H1 (cell line): ENCODE measurements at regions not wholly inside any gene's neighbourhood (a gene's known extent, or its start where the extent isn't known, plus 50 kb on each side); places are given as distances from the start of the nearest gene placed in this dataset.

Experiments used
- CTCF ChIA-PET: fragments of 300-600 bp; sonication (Branson Sonifier 250); formaldehyde crosslinking; loops from one replicate; lab custom pipeline; 2021; ENCODE audit not compliant: partially characterized antibody; lab: Charles Lee
- POLR2A ChIA-PET: fragments of 300-600 bp; sonication (Branson Sonifier 250); formaldehyde crosslinking; loops from one replicate; lab custom pipeline; 2021; ENCODE audit warnings: inconsistent platforms; ENCODE audit not compliant: partially characterized antibody; lab: Charles Lee
- DNase-seq, 2 experiments: peaks; one replicate each; pipeline versions ENCODE4 v3.0.0 to v3.0.0-alpha.2; 2010 to 2022; ENCODE audit warnings: low spot score in 2 of 2, low read depth in 1 of 2, mixed read lengths in 1 of 2
- FAIRE-seq: peaks from 2 replicates; lab custom pipeline; 2011; peaks lifted over from hg19 to GRCh38; lab: Jason Lieb, UNC
- H2AFZ ChIP-seq: 2 replicates; pipeline ENCODE4 v1.8.1; 2012; ENCODE audit warnings: low read length, inconsistent platforms
- H2AK5ac ChIP-seq: 2 replicates; pipeline ENCODE4 v1.6.1; 2013; ENCODE audit warnings: low read depth, low read length
- H2BK120ac ChIP-seq: replicated peaks from 2 replicates; pipeline ENCODE3; 2013; ENCODE audit warnings: low read depth, low read length, inconsistent platforms
- H2BK12ac ChIP-seq: 2 replicates; pipeline ENCODE4 v1.6.1; 2013; ENCODE audit warnings: low read depth, low read length
- H2BK15ac ChIP-seq: 2 replicates; pipeline ENCODE4 v1.6.1; 2013; ENCODE audit warnings: low read length
- H2BK20ac ChIP-seq: 2 replicates; pipeline ENCODE4 v1.6.1; 2013; ENCODE audit warnings: low read length
- H2BK5ac ChIP-seq: 2 replicates; pipeline ENCODE4 v1.6.1; 2013; ENCODE audit warnings: low read depth, low read length
- H3K14ac ChIP-seq: 2 replicates; pipeline ENCODE4 v1.6.1; 2013; ENCODE audit warnings: inconsistent platforms; ENCODE audit not compliant: insufficient read length
- H3K18ac ChIP-seq: 2 replicates; pipeline ENCODE4 v1.6.1; 2013; ENCODE audit warnings: low read length; ENCODE audit errors: extremely low read depth
- H3K23ac ChIP-seq: 2 replicates; pipeline ENCODE4 v1.6.1; 2013; ENCODE audit warnings: inconsistent platforms; ENCODE audit not compliant: insufficient read length
- H3K23me2 ChIP-seq: 2 replicates; pipeline ENCODE4 v1.6.1; 2013; ENCODE audit warnings: low read depth, low read length
- H3K27ac ChIP-seq: 2 replicates; pipeline ENCODE4 v1.6.1; 2011; ENCODE audit warnings: low read depth, low read length, inconsistent platforms
- H3K27me3 ChIP-seq, 4 experiments: replicated peaks in 1 of 4; 1 replicate in 1 of 4; 2 replicates in 3 of 4; pipeline versions ENCODE4 v1.6.1 to v1.8.1; 2011 to 2013; ENCODE audit warnings: low read length in 3 of 4, mild to moderate bottlenecking in 3 of 4, inconsistent platforms in 2 of 4, mixed read lengths in 2 of 4, moderate library complexity in 1 of 4; ENCODE audit not compliant: control insufficient read depth in 3 of 4, insufficient read depth in 3 of 4; ENCODE audit errors: extremely low read depth in 1 of 4
- H3K36me3 ChIP-seq, 4 experiments: 2 replicates each; pipeline versions ENCODE4 v1.6.1 to v1.8.1; 2011 to 2013; ENCODE audit warnings: mild to moderate bottlenecking in 4 of 4, low read length in 3 of 4, moderate library complexity in 2 of 4, control low read depth in 1 of 4, inconsistent platforms in 1 of 4; ENCODE audit not compliant: insufficient read depth in 4 of 4, control insufficient read depth in 2 of 4
- H3K4ac ChIP-seq: replicated peaks from 2 replicates; pipeline ENCODE3; 2013; ENCODE audit warnings: low read length, low read depth, mixed read lengths, inconsistent platforms; ENCODE audit not compliant: insufficient read length
- H3K4me1 ChIP-seq, 4 experiments: replicated peaks in 1 of 4; 1 replicate in 1 of 4; 2 replicates in 3 of 4; pipeline versions ENCODE4 v1.6.1 to v1.8.1; 2011 to 2013; ENCODE audit warnings: low read length in 3 of 4, inconsistent platforms in 2 of 4, mixed read lengths in 1 of 4; ENCODE audit not compliant: insufficient read depth in 4 of 4, control insufficient read depth in 3 of 4
- H3K4me2 ChIP-seq, 2 experiments: 2 replicates each; pipeline versions ENCODE4 v1.6.1 to v1.8.1; 2011 to 2013; ENCODE audit warnings: low read depth in 2 of 2, low read length in 2 of 2, control low read depth in 1 of 2, inconsistent platforms in 1 of 2, mild to moderate bottlenecking in 1 of 2; ENCODE audit not compliant: insufficient read depth in 1 of 2
- H3K4me3 ChIP-seq, 4 experiments: fragments of 200-600, 300-600 bp in 1 of 4; sonication (generic), shearing (Covaris generic), sonication (Bioruptor Twin) in 1 of 4; 2 replicates each; pipeline versions ENCODE4 v1.5.1 to v1.8.1; 2011 to 2016; ENCODE audit warnings: low read length in 4 of 4, low read depth in 3 of 4, control low read depth in 2 of 4, inconsistent platforms in 2 of 4, mild to moderate bottlenecking in 2 of 4, mixed read lengths in 1 of 4, moderate library complexity in 1 of 4; ENCODE audit not compliant: insufficient read depth in 2 of 4; ENCODE audit errors: extremely low read depth in 1 of 4
- H3K56ac ChIP-seq: replicated peaks from 2 replicates; pipeline ENCODE3; 2013; ENCODE audit warnings: low read depth, mild to moderate bottlenecking, mixed read lengths, low read length, inconsistent platforms; ENCODE audit not compliant: insufficient read length
- H3K79me1 ChIP-seq: 2 replicates; pipeline ENCODE4 v1.6.1; 2013; ENCODE audit warnings: low read depth, low read length, control low read depth
- H3K79me2 ChIP-seq, 2 experiments: 2 replicates each; pipeline versions ENCODE4 v1.6.1 to v1.8.1; 2012 to 2013; ENCODE audit warnings: low read length in 2 of 2, mild to moderate bottlenecking in 2 of 2, inconsistent platforms in 1 of 2; ENCODE audit not compliant: insufficient read depth in 2 of 2, control insufficient read depth in 1 of 2
- H3K9ac ChIP-seq, 4 experiments: replicated peaks in 1 of 4; 1 replicate in 1 of 4; 2 replicates in 3 of 4; pipeline versions ENCODE4 v1.6.1 to v1.8.1; 2011 to 2013; ENCODE audit warnings: low read depth in 3 of 4, low read length in 3 of 4, control low read depth in 2 of 4, mild to moderate bottlenecking in 2 of 4, moderate library complexity in 2 of 4, inconsistent platforms in 1 of 4; ENCODE audit errors: extremely low read depth in 1 of 4
- H3K9me3 ChIP-seq, 2 experiments: 2 replicates each; pipeline versions ENCODE4 v1.6.1 to v1.8.1; 2012 to 2013; ENCODE audit warnings: mild to moderate bottlenecking in 2 of 2, moderate library complexity in 2 of 2, control low read depth in 1 of 2, inconsistent platforms in 1 of 2, low read depth in 1 of 2, low read length in 1 of 2, mixed read lengths in 1 of 2; ENCODE audit not compliant: insufficient read depth in 2 of 2
- H4K20me1 ChIP-seq, 2 experiments: replicated peaks in 1 of 2; 2 replicates each; pipeline versions ENCODE3 to v1.8.1; 2011 to 2013; ENCODE audit warnings: inconsistent platforms in 2 of 2, low read length in 2 of 2, mild to moderate bottlenecking in 1 of 2; ENCODE audit not compliant: insufficient read depth in 2 of 2, control insufficient read depth in 1 of 2
- H4K5ac ChIP-seq: 2 replicates; pipeline ENCODE4 v1.6.1; 2013; ENCODE audit warnings: low read length, low read depth, mixed read lengths, inconsistent platforms; ENCODE audit not compliant: insufficient read length
- H4K8ac ChIP-seq: 2 replicates; pipeline ENCODE4 v1.8.0; 2013; ENCODE audit warnings: mild to moderate bottlenecking, moderate library complexity, low read length, inconsistent platforms; ENCODE audit not compliant: insufficient read depth; ENCODE audit errors: extremely low read depth
- H4K91ac ChIP-seq: replicated peaks from 2 replicates; pipeline ENCODE3; 2013; ENCODE audit warnings: low read length, mixed read lengths, inconsistent platforms; ENCODE audit not compliant: insufficient read length
- CHD1 ChIP-seq: IDR thresholded peaks from 2 replicates; pipeline ENCODE4 v1.6.1; 2012; ENCODE audit warnings: low read depth, low read length, improper control_type of control experiment
- RAD21 ChIP-seq, 2 experiments: IDR thresholded peaks in 1 of 2; conservative IDR thresholded peaks in 1 of 2; 2 replicates each; pipeline ENCODE4 v1.6.1; 2011; ENCODE audit warnings: low read depth in 2 of 2, low read length in 2 of 2, improper control_type of control experiment in 1 of 2, inconsistent platforms in 1 of 2, mild to moderate bottlenecking in 1 of 2, moderate library complexity in 1 of 2
- SIX5 ChIP-seq: IDR thresholded peaks from 2 replicates; pipeline ENCODE4 v1.6.1; 2011; ENCODE audit warnings: mild to moderate bottlenecking, low read depth, low read length
- YY1 ChIP-seq: IDR thresholded peaks from 2 replicates; pipeline ENCODE4 v1.6.1; 2011; ENCODE audit warnings: low read depth, mild to moderate bottlenecking, low read length
- WGBS, 2 experiments: shearing (Covaris generic) in 1 of 2; methylation state at CpG; one replicate each; pipeline versions ENCODE4 v1.1.6 to v1.1.7; 2013 to 2015; ENCODE audit warnings: low lambda C conversion rate in 2 of 2, mixed read lengths in 2 of 2, inconsistent platforms in 1 of 2, low coverage in 1 of 2, missing lambda C conversion rate in 1 of 2; ENCODE audit not compliant: insufficient replicate concordance in 2 of 2, insufficient coverage in 1 of 2, insufficient read length in 1 of 2; ENCODE audit errors: extremely low coverage in 1 of 2, missing lambda C conversion rate in 1 of 2; 5-methylcytosine and 5-hydroxymethylcytosine counted together

DNA sequence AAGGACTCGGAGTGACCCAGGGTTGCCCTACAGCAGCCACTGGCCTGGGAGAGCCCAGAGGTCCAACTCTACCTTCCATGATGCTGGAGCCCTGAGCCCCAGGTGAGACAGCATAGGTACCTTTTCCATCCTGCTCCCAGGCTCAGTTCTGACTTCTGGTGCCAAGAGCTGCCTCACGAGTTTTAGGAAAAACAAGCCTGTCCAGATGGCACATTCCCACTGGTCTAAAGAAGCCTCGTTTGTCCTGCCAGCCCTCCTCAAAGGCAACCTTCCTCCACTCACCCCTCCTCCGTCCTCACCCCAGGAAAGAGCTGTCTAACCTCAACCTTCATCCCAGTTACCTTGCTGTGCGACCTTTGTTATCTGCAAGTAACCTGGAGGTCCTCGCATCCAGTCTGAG lies 53.5 kb upstream of the PRELP start:
- H4K20me1 ChIP-seq, result no peaks in the 10 kb centered on the region
- H2BK20ac ChIP-seq, result no peak overlapping the region
- H3K4me2 ChIP-seq, result no peak overlapping the region
- no peaks in the 10 kb centered on the region for H3K4me1 ChIP-seq
- H4K8ac ChIP-seq, result no peak overlapping the region
- H3K27me3 ChIP-seq, result no peaks in the 10 kb centered on the region
- no peak overlapping the region for H2AK5ac ChIP-seq
- no peak overlapping the region for H3K23ac ChIP-seq
- no peak overlapping the region for H4K5ac ChIP-seq
- no peak for DNase-seq
- CTCF ChIA-PET, result interaction anchor here (0.6 to 1.5 kb wide), 2 partner anchors 66 to 82 kb away, joined by 3 to 5 read pairs; no protein-coding TSS in a partner anchor
- no peak overlapping the region for H3K14ac ChIP-seq
- no peak overlapping the region for H3K56ac ChIP-seq
- no peak overlapping the region for H3K4ac ChIP-seq
- no peak overlapping the region for H3K27ac ChIP-seq
- no peak overlapping the region for H2BK15ac ChIP-seq
- H2BK5ac ChIP-seq, result no peak overlapping the region
- WGBS, 2 experiments, result 96% methylated on average over 6 of the region's 6 CpGs; no CpG with 5 or more reads in 1 of the 2 experiments
- H2BK12ac ChIP-seq, result 0 out of 2 replicates have a peak overlapping the region, but pooled peaks have one; percentile 20
- H3K4me3 ChIP-seq, result no peak overlapping the region
- H3K79me2 ChIP-seq, result no peaks in the 10 kb centered on the region
- no peak for FAIRE-seq
- H3K23me2 ChIP-seq, result no peaks in the 10 kb centered on the region
- H4K91ac ChIP-seq, result no peak overlapping the region
- POLR2A ChIA-PET, result no interaction called here
- H3K9ac ChIP-seq, result no peak overlapping the region
- no peaks in the 10 kb centered on the region for H3K36me3 ChIP-seq
- H2BK120ac ChIP-seq, result no peak overlapping the region
- H2AFZ ChIP-seq, result no peak overlapping the region
- no peaks in the 10 kb centered on the region for H3K9me3 ChIP-seq
- no peak overlapping the region for H3K18ac ChIP-seq
- no peaks in the 10 kb centered on the region for H3K79me1 ChIP-seq
- no peak for TF ChIP-seq YY1
- no peak for TF ChIP-seq SIX5
- no peak for TF ChIP-seq CHD1
- TF ChIP-seq RAD21 (IDR thresholded peaks at IDR 0.05 in 1 of 2, conservative IDR thresholded peaks at IDR 0.05 in 1 of 2; ENCODE audit: low read depth in 2 of 2, low read length in 2 of 2), result no peak
